ENCODE measurements at regions not wholly inside any gene's neighbourhood (a gene's known extent, or its start where the extent isn't known, plus 50 kb on each side); places are given as distances from the start of the nearest gene placed in this dataset.

DNA sequence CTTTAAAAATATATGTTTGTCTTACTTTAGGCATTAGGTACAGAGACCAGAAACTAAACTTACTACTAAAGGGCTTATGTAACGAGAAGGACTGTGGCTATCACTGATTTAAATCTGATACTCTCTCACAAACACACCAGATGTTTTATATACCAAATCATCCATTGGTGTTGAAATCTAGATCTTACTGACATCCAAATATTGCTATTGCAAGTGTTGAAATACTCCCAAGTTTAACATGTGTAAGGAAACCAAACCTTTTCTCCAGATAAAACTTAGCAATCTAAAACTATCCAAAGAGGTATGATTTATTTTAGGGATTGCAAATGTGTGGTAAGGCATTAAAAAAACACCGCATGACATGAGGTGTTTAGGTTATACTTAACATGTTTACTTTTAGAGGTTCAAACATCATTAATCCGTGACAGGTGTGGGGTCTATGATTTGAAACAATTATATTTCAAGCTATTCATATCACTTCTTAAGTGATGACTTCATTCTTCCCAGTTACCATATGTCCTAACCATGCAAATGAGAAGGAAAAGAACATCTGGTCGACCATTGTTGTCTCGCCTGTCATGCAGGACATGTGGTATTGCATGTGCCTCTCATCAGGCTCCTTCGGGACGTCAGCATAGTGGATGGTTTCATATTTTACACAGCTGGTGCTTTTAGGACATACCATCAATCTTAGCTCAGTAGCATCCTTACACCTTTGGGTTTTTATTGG lies 168.3 kb upstream of the SPACA1 start:
- TF ChIP-seq CTCF (IDR thresholded peaks at IDR 0.05) = no peak
- no peak for TF ChIP-seq EP300 (IDR thresholded peaks at IDR 0.05)

Data from ovary (tissue), 3 donors.